Neuron (in vitro differentiated cells): ENCODE measurements at regions not wholly inside any gene's neighbourhood (a gene's known extent, or its start where the extent isn't known, plus 50 kb on each side); places are given as distances from the start of the nearest gene placed in this dataset.

Source experiments
- H2AFZ ChIP-seq: one replicate; pipeline ENCODE4 v1.6.1; 2013; ENCODE audit warnings: low read depth, mild to moderate bottlenecking, inconsistent platforms, low read length, moderate library complexity
- H3K27me3 ChIP-seq: one replicate; pipeline ENCODE4 v1.6.1; 2013; ENCODE audit warnings: low read length; ENCODE audit not compliant: insufficient read depth
- H3K36me3 ChIP-seq: one replicate; pipeline ENCODE4 v1.6.1; 2013; ENCODE audit warnings: low read length; ENCODE audit not compliant: insufficient read depth
- H3K4me1 ChIP-seq: one replicate; pipeline ENCODE4 v1.6.1; 2013; ENCODE audit warnings: low read length; ENCODE audit not compliant: insufficient read depth
- H3K4me3 ChIP-seq: 2 replicates; pipeline ENCODE4 v1.5.1; 2013; ENCODE audit warnings: mild to moderate bottlenecking, low read length, moderate library complexity
- H3K9me3 ChIP-seq: one replicate; pipeline ENCODE4 v1.6.1; 2013; ENCODE audit warnings: low read length

DNA sequence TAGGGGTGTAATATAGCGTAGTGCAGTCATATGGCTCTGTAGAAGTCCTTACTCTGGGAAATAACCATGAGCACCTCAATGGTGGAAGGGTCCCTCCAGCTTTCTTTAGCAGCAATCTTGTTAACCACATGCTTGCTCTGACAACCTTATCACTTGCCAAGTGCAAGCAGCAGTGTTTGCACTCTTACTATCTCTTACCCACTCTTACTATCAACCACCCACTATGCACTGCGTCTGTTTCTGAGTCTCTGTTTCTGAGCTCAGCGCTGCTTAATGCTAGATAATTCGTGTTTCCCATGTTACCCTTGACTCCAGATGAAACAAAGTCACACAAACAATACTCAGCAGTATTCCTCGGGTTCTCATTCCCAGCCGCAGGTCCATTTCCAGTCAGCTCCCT is 433.7 kb upstream of the PFKP start:
- Histone ChIP-seq H2AFZ (no peak overlapping the region), H3K9me3 (no peaks in the 10 kb centered on the region), H3K27me3 (no peaks in the 10 kb centered on the region), H3K4me3 (no peak overlapping the region), H3K4me1 (no peaks in the 10 kb centered on the region), H3K36me3 (no peaks in the 10 kb centered on the region)

DNA sequence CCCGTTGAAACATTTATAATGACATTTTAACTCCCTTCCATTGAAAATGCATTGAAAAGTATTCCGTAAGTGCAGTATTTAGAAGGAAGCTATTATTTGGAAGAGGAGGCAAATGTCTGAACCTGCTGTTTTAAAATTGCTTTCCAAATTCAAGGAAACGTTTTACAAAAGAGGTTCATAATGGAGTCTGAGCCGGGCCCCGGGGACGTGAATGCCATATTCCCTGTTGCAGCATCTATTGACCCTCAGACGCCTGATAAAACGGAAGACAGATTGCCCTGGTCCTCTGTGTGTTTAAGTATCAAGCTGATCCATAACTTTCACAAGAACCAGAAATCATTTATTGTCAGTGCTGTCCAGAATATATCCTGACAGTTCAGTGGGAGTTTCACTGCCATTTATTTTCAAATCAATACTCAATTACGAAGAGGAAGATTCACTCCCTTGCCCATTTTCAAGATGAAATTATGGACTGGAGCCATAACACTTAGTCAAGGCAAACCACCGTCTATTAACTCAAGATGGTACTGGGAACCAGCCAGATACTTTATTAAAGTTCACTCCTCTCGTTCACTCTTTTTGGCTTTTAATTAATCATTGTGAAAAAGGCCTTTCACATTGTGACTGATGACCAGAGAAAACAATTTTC is 435.7 kb upstream of the PFKP start:
- no peaks in the 10 kb centered on the region for H3K4me1 ChIP-seq
- H3K27me3 ChIP-seq: no peaks in the 10 kb centered on the region
- H2AFZ ChIP-seq: no peak overlapping the region

DNA sequence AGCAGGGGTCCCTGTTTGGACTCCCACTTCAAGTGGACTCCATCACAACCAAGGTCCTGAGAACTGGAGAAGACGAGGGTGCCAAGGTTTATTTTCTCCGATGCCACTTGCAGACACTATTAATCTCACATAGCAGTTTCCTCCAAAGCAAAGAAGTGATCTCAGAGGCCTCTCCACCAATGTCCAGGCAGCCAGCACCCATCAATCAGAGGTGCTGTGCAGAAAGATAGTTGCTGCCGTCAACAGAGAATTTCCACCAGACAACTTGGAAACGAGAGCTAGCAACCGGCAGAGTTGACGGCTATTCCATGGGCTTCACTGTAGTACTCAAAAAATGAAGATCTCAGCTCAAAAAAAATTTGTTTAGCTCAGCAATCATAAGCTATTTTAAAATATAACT is 438.6 kb upstream of the PFKP start:
- H3K4me1 ChIP-seq: no peaks in the 10 kb centered on the region
- H3K36me3 ChIP-seq: no peaks in the 10 kb centered on the region
- H2AFZ ChIP-seq: no peak overlapping the region

More for the DNA sequence above, 435.7 kb upstream of the PFKP start:
- Histone ChIP-seq H3K9me3 (no peaks in the 10 kb centered on the region), H3K4me3 (no peak overlapping the region), H3K36me3 (no peaks in the 10 kb centered on the region)

DNA sequence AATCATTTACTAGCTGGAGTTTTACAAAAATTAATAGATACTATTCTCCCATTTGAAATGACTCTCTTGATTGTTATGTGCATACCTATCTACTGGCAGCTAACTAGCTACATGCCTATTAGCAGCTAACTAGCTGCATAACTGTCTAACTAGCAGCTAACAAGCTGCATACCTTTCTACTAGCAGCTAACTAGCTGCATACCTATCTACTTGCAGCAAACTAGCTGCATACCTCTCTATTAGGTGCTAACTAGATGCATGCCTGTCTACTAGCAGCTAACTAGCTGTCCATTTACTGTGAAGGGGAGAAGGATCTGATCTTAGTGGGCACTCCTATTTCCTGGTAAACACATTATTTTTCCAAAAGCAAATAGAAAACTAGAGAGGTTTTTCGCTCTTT is 439.4 kb upstream of the PFKP start:
- Histone ChIP-seq H2AFZ (no peak overlapping the region), H3K4me1 (no peaks in the 10 kb centered on the region), H3K36me3 (no peaks in the 10 kb centered on the region), H3K27me3 (no peaks in the 10 kb centered on the region), H3K9me3 (no peaks in the 10 kb centered on the region), H3K4me3 (no peak overlapping the region)

More for the DNA sequence above, 438.6 kb upstream of the PFKP start:
- H3K4me3 ChIP-seq: no peak overlapping the region
- H3K9me3 ChIP-seq: no peaks in the 10 kb centered on the region
- H3K27me3 ChIP-seq: no peaks in the 10 kb centered on the region

DNA sequence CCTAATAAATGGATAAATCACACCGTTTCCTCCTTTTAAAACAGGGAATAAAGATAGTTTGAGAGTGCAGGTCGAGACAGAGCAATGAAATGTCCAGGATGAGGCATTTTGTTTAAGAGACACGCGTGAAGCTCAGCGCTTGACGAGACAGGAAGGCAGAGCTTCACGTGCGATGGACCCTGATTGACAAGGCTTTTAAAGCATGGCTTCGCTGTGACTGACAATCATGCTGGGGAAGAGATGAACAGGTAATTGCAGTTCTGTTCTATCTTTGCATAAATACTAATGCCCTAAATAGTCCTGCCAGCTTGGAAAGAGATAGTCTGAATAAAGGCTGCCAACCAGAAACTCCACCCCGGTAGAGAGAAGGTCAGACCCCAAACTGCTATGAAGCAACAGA is 442.3 kb upstream of the PFKP start:
- Histone ChIP-seq H3K4me3 (no peak overlapping the region), H3K27me3 (no peaks in the 10 kb centered on the region), H3K4me1 (peaks cover 8% of the 10 kb centered on the region), H3K9me3 (no peaks in the 10 kb centered on the region), H3K36me3 (no peaks in the 10 kb centered on the region), H2AFZ (no peak overlapping the region)

DNA sequence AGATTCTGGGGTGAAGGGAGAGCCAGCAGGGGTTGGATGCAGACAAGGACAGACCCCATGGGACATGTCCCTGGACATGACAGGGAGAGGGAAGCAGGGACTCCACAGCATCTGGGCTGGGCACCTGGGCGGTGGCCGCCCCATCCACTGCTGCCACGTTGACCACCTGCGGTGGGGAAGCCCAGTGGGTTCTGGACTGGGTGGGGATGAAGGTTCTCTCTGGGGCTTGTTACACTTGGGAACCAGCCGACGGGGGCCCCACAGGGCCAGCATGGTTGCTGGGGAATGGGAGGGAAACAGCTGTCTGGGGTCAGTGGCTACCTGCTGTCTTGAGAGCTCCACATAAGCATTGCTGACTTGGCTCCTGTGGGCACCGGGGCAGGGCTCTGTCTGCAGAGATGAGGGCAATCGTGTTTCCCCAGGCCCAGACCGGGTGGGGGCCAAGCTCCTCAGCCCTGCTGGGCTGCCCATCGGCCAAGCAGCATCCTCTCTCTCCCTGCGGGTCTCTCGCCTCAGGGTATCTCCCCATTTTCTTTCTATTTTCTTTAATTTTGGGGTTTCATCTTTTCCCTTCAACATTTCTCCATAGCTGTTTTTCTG is 443.6 kb upstream of the PFKP start:
- no peaks in the 10 kb centered on the region for H3K36me3 ChIP-seq
- no peak overlapping the region for H3K4me3 ChIP-seq
- peaks cover 8% of the 10 kb centered on the region for H3K4me1 ChIP-seq
- no peaks in the 10 kb centered on the region for H3K27me3 ChIP-seq
- H3K9me3 ChIP-seq: no peaks in the 10 kb centered on the region
- no peak overlapping the region for H2AFZ ChIP-seq

DNA sequence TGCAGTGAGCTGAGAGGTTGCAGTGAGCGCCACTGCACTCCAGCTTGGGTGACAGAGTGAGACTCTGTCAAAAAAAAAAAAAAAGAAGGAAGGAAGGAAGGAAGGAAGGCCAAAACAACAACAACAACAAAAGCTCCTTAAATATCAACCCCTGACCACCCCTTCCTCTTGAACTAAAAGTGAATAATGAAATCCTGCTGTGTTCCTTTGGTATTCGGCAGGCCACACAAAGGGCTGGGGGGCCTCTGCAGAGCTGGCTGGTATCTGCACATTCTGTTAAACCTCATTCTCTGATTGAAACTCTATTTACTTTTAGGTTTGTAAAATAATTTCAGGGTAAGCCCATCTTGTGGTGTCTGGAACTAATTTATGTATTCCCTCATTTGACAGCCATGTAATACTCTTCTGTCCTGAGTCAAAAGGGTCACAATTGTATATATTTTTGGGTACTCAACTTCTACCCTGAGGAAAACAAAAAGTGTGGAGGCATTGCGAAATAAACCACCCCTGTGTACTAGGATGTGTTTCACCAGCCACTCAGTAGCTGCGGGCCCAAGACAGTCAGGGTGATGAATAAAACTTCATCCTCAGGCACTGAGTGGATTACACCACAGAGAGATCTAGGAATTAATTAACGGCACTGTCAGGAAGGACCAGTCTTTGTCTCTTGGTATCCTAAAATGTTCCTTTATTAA is 446.4 kb upstream of the PFKP start:
- Histone ChIP-seq H3K4me3 (no peak overlapping the region), H3K9me3 (no peaks in the 10 kb centered on the region), H3K27me3 (no peaks in the 10 kb centered on the region), H3K4me1 (peaks cover 8% of the 10 kb centered on the region), H2AFZ (no peak overlapping the region), H3K36me3 (no peaks in the 10 kb centered on the region)

DNA sequence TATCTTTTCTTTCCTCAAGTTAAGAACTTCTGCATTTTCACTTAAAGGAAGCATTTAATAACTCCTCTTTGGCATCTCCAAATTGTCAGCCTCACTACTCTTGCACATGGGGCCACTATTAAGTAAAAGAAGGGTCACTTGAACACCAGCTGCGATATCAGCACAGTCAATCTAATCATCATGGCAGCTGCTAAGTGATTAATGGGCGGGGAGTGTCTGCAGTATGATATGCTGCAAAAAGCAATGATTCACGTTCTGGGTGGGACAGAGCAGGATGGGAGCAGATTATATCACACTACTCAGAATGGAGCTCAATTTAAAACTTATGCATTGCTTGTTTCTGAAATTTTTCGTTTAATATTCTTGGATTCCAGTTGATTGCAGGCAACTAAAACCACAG is 447.4 kb upstream of the PFKP start:
- Histone ChIP-seq H2AFZ (no peak overlapping the region), H3K9me3 (no peaks in the 10 kb centered on the region), H3K27me3 (no peaks in the 10 kb centered on the region), H3K4me3 (no peak overlapping the region), H3K36me3 (no peaks in the 10 kb centered on the region), H3K4me1 (peaks cover 8% of the 10 kb centered on the region)

DNA sequence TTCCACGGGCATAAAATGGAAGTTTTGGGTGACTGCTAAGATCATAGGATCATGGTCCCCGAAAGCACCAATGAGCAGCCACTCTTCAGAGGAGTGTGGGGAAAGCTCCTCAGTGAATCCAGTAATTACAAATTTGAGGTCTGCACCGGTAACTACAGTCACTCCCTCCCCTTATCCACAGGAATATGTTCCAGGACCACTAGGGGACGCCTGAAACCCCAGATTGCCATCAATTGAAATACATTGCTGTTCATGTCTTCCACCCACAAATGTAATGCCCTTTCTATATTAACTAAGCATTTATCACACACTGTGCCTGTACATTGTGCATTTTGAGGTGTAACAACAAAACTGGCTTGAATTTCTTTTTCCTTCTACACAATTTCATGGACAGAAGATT is 447.9 kb upstream of the PFKP start:
- H3K27me3 ChIP-seq: no peaks in the 10 kb centered on the region

DNA sequence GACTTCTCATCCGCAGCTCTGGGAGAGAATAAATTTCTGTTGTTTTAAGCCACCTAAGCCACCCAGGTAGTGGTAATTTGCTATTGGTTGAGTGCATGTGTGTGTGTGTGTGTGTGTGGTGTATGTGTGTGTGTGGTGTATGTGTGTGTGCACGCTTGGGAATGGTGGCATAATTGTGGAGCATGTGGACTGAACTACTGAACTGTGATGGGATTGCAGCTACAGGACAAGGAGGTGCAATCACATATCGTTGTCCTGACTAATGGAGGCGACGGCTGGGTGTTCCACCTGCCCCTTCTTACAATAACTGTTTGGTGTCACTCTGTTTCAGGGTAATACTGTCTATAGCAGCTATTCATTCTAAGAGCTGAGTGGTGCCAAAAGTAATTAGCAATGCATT is 448.7 kb upstream of the PFKP start:
- H3K4me3 ChIP-seq: no peak overlapping the region
- H2AFZ ChIP-seq: no peak overlapping the region
- H3K4me1 ChIP-seq: peaks cover 8% of the 10 kb centered on the region
- no peaks in the 10 kb centered on the region for H3K9me3 ChIP-seq
- H3K27me3 ChIP-seq: no peaks in the 10 kb centered on the region
- no peaks in the 10 kb centered on the region for H3K36me3 ChIP-seq

More for the DNA sequence above, 447.9 kb upstream of the PFKP start:
- H3K36me3 ChIP-seq: no peaks in the 10 kb centered on the region
- no peak overlapping the region for H3K4me3 ChIP-seq
- H3K4me1 ChIP-seq: peaks cover 8% of the 10 kb centered on the region
- H2AFZ ChIP-seq: no peak overlapping the region
- H3K9me3 ChIP-seq: no peaks in the 10 kb centered on the region

DNA sequence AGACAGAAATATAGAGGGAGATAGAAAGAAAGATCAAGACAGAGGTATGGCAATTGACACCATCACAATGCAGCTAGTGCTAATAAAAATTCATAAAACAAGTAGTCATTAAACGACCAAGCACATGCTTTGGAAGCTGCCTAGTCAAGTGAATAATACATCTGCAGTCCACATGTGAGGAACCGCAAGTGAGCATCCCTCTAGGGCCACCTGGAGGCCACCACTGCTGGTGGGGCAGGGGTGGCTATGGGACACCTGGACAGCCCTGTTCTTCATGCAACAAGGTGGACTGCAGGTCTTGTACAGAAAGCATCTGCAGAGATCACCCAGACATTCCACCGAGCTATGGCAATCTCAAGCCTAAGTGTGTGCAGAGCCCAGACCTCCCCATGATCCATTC is 451.1 kb upstream of the PFKP start:
- Histone ChIP-seq H3K27me3 (no peaks in the 10 kb centered on the region), H3K9me3 (no peaks in the 10 kb centered on the region), H3K36me3 (no peaks in the 10 kb centered on the region), H3K4me1 (peaks cover 7% of the 10 kb centered on the region), H2AFZ (no peak overlapping the region), H3K4me3 (no peak overlapping the region)

DNA sequence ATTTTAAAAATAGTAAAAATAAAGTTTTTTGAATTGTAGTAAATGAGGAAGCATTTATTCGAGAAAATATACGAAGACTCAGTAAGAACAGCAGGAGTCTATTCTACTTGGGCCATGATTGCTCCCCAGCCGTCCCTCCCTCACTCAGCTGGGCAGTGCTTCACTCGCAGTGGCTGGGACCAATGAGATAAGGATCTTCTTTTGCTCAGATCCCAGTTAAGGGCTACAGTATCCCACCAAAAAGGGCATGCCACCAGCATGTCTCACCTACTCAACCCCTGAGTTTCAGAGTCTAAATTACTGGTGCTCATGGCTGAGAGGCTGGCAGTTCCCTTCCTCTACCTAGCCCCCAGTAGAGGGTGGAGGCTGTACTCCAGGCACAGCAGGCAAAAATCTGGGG is 455.7 kb upstream of the PFKP start:
- H3K4me1 ChIP-seq: no peaks in the 10 kb centered on the region
- no peak overlapping the region for H2AFZ ChIP-seq
- no peaks in the 10 kb centered on the region for H3K9me3 ChIP-seq
- no peaks in the 10 kb centered on the region for H3K36me3 ChIP-seq
- no peak overlapping the region for H3K4me3 ChIP-seq
- H3K27me3 ChIP-seq: no peaks in the 10 kb centered on the region

DNA sequence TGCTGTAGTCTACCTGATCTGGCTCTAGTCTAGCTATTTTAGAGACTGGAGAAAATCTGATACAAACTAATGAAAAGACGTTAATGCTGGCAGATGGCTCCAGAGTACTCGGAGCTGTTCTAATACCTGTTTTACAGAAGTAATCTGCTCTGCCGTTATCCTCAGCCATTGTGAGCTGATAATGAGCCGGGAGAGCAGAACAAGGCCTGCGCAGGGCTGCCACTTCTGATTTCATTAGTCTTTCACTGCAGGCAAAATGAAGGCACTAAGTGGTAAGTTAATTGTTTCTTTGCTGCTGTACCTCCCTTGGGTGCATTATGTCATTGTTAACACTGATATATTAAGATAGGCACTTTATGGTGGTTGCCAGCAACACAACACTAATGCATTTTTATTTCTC is 456.4 kb upstream of the PFKP start:
- Histone ChIP-seq H3K4me1 (no peaks in the 10 kb centered on the region), H2AFZ (no peak overlapping the region), H3K4me3 (no peak overlapping the region), H3K27me3 (no peaks in the 10 kb centered on the region), H3K9me3 (no peaks in the 10 kb centered on the region), H3K36me3 (no peaks in the 10 kb centered on the region)
